ENCODE measurements at regions not wholly inside any gene's neighbourhood (a gene's known extent, or its start where the extent isn't known, plus 50 kb on each side); places are given as distances from the start of the nearest gene placed in this dataset.

GRCh38 chr4:19159874-19160273 lies 1091.8 kb upstream of the SLIT2 start:
- no peaks in the 10 kb centered on the region for H3K36me3 ChIP-seq (ENCODE audit: control insufficient read depth, low read length)
- no peaks in the 10 kb centered on the region for H3K79me2 ChIP-seq (ENCODE audit: control insufficient read depth, low read length)
- no peak overlapping the region for H3K4me3 ChIP-seq (ENCODE audit: low read length)
- no peaks in the 10 kb centered on the region for H4K20me1 ChIP-seq (ENCODE audit: control insufficient read depth, insufficient read depth, low read depth, low read length)
- H3K9me3 ChIP-seq (ENCODE audit: control insufficient read depth, insufficient read depth, low read length), result no peaks in the 10 kb centered on the region
- no peaks in the 10 kb centered on the region for H3K27me3 ChIP-seq (ENCODE audit: control insufficient read depth, low read length)
- TF ChIP-seq EZH2phosphoT487 (IDR thresholded peaks at IDR 0.05; ENCODE audit: borderline replicate concordance, low read length) (no peak), CTCF (IDR thresholded peaks at IDR 0.05; ENCODE audit: low read depth, low read length, poor library complexity, severe bottlenecking) (no peak)
- no peak overlapping the region for H3K27ac ChIP-seq (ENCODE audit: low read depth, low read length)
- H3F3A ChIP-seq (ENCODE audit: control insufficient read depth, insufficient read depth), result no peaks in the 10 kb centered on the region
- no peaks in the 10 kb centered on the region for H3K4me1 ChIP-seq (ENCODE audit: control insufficient read depth, low read length)
- no peak overlapping the region for H3K4me2 ChIP-seq (ENCODE audit: low read length)
- H3K9me2 ChIP-seq (replicated peaks; ENCODE audit: control insufficient read depth, low read length), result no peaks in the 10 kb centered on the region; the same call in 1 of the 2 replicates

- no peaks in the 10 kb centered on the region for H3K9me3 ChIP-seq (ENCODE audit: control insufficient read depth, insufficient read depth, low read length)
These were observed 1093.4 kb upstream of the SLIT2 start for GRCh38 chr4:19158107-19158809.

GRCh38 chr4:19156786-19157185 lies 1094.9 kb upstream of the SLIT2 start:
- H3K4me2 ChIP-seq (ENCODE audit: low read length), result no peak overlapping the region
- no peaks in the 10 kb centered on the region for H3K4me1 ChIP-seq (ENCODE audit: control insufficient read depth, low read length)
- H3K27me3 ChIP-seq (ENCODE audit: control insufficient read depth, low read length), result no peaks in the 10 kb centered on the region
- no peaks in the 10 kb centered on the region for H3K79me2 ChIP-seq (ENCODE audit: control insufficient read depth, low read length)
- H3K9me2 ChIP-seq (replicated peaks; ENCODE audit: control insufficient read depth, low read length), result no peaks in the 10 kb centered on the region; the same call in 1 of the 2 replicates
- no peaks in the 10 kb centered on the region for H3K36me3 ChIP-seq (ENCODE audit: control insufficient read depth, low read length)
- H4K20me1 ChIP-seq (ENCODE audit: control insufficient read depth, insufficient read depth, low read depth, low read length), result no peaks in the 10 kb centered on the region
- no peak overlapping the region for H3K27ac ChIP-seq (ENCODE audit: low read depth, low read length)
- TF ChIP-seq CTCF (IDR thresholded peaks at IDR 0.05; ENCODE audit: low read depth, low read length, poor library complexity, severe bottlenecking) (no peak), EZH2phosphoT487 (IDR thresholded peaks at IDR 0.05; ENCODE audit: borderline replicate concordance, low read length) (no peak)
- H3K9me3 ChIP-seq (ENCODE audit: control insufficient read depth, insufficient read depth, low read length), result no peaks in the 10 kb centered on the region
- no peak overlapping the region for H3K4me3 ChIP-seq (ENCODE audit: low read length)
- no peaks in the 10 kb centered on the region for H3F3A ChIP-seq (ENCODE audit: control insufficient read depth, insufficient read depth)

More at GRCh38 chr4:19158107-19158809, 1093.4 kb upstream of the SLIT2 start:
- Histone ChIP-seq H3K27ac (ENCODE audit: low read depth, low read length) (no peak overlapping the region), H3K4me3 (ENCODE audit: low read length) (no peak overlapping the region), H3F3A (ENCODE audit: control insufficient read depth, insufficient read depth) (no peaks in the 10 kb centered on the region), H3K9me2 (replicated peaks; ENCODE audit: control insufficient read depth, low read length) (no peaks in the 10 kb centered on the region; the same call in 1 of the 2 replicates), H3K27me3 (ENCODE audit: control insufficient read depth, low read length) (no peaks in the 10 kb centered on the region), H3K4me1 (ENCODE audit: control insufficient read depth, low read length) (no peaks in the 10 kb centered on the region), H4K20me1 (ENCODE audit: control insufficient read depth, insufficient read depth, low read depth, low read length) (no peaks in the 10 kb centered on the region), H3K79me2 (ENCODE audit: control insufficient read depth, low read length) (no peaks in the 10 kb centered on the region), H3K4me2 (ENCODE audit: low read length) (no peak overlapping the region), H3K36me3 (ENCODE audit: control insufficient read depth, low read length) (no peaks in the 10 kb centered on the region)
- TF ChIP-seq EZH2phosphoT487 (IDR thresholded peaks at IDR 0.05; ENCODE audit: borderline replicate concordance, low read length), result no peak
- no peak for TF ChIP-seq CTCF (IDR thresholded peaks at IDR 0.05; ENCODE audit: low read depth, low read length, poor library complexity, severe bottlenecking)

All from DOHH2 (cell line).